Neural cell (in vitro differentiated cells): ENCODE measurements at regions not wholly inside any gene's neighbourhood (a gene's known extent, or its start where the extent isn't known, plus 50 kb on each side); places are given as distances from the start of the nearest gene placed in this dataset.

Experiments used
- H2AFZ ChIP-seq: fragments of 200-600, 300-800 bp; sonication (generic), shearing (Covaris generic); 2 replicates; pipeline ENCODE4 v1.6.0; 2014; ENCODE audit warnings: low read depth, mild to moderate bottlenecking, antibody characterized with exemption, low read length, moderate library complexity
- H3F3A ChIP-seq: fragments of 200-600 bp; shearing (Covaris generic); 2 replicates; pipeline ENCODE4 v1.6.1; 2016; ENCODE audit warnings: mild to moderate bottlenecking, moderate library complexity, mixed read lengths, antibody characterized with exemption, low read length; ENCODE audit not compliant: insufficient read depth, poor library complexity, severe bottlenecking
- H3K27ac ChIP-seq: fragments of 200-600, 300-800 bp; sonication (generic), shearing (Covaris generic); 2 replicates; pipeline ENCODE4 v1.5.1; 2014; ENCODE audit warnings: mild to moderate bottlenecking, low read length, moderate library complexity
- H3K27me3 ChIP-seq: fragments of 300-800, 200-600 bp; sonication (generic), shearing (Covaris generic); 2 replicates; pipeline ENCODE4 v1.6.0; 2014; ENCODE audit warnings: mild to moderate bottlenecking, low read depth, low read length, moderate library complexity; ENCODE audit not compliant: insufficient read depth
- H3K36me3 ChIP-seq: fragments of 300-800, 200-600 bp; sonication (generic), shearing (Covaris generic); 2 replicates; pipeline ENCODE4 v1.5.1; 2014; ENCODE audit warnings: mild to moderate bottlenecking, antibody characterized with exemption, low read length, moderate library complexity; ENCODE audit not compliant: insufficient read depth
- H3K4me2 ChIP-seq: fragments of 300-800, 200-600 bp; sonication (generic), shearing (Covaris generic); 2 replicates; pipeline ENCODE4 v1.6.0; 2014; ENCODE audit warnings: mild to moderate bottlenecking, low read length
- H3K4me3 ChIP-seq: fragments of 300-800, 200-600 bp; sonication (generic), shearing (Covaris generic); 2 replicates; pipeline ENCODE4 v1.5.1; 2014; ENCODE audit warnings: mild to moderate bottlenecking, low read length, moderate library complexity
- H3K79me2 ChIP-seq: fragments of 200-600 bp; shearing (Covaris generic); replicated peaks from 2 replicates; pipeline ENCODE4 v1.6.0; 2014; ENCODE audit warnings: mild to moderate bottlenecking, low read length, moderate library complexity; ENCODE audit not compliant: insufficient read depth
- H3K9ac ChIP-seq: fragments of 300-800, 200-600 bp; sonication (generic), shearing (Covaris generic); 2 replicates; pipeline ENCODE4 v1.6.1; 2016; ENCODE audit warnings: mild to moderate bottlenecking, low read length, mixed read lengths
- H3K9me2 ChIP-seq: fragments of 200-600 bp; shearing (Covaris generic); 2 replicates; pipeline ENCODE4 v1.6.1; 2016; ENCODE audit warnings: mild to moderate bottlenecking, low read length, mixed read lengths; ENCODE audit not compliant: insufficient read depth
- H3K9me3 ChIP-seq: fragments of 200-600, 300-800 bp; sonication (generic), shearing (Covaris generic); 2 replicates; pipeline ENCODE4 v1.6.1; 2016; ENCODE audit warnings: mild to moderate bottlenecking, mixed run types, low read length, moderate library complexity, mixed read lengths
- H4K20me1 ChIP-seq: fragments of 200-600 bp; shearing (Covaris generic); 2 replicates; pipeline ENCODE4 v1.6.1; 2016; ENCODE audit warnings: mild to moderate bottlenecking, mixed run types; ENCODE audit not compliant: insufficient read depth
- CTCF ChIP-seq: fragments of 450-650 bp; IDR thresholded peaks from 2 replicates; pipeline ENCODE4 v1.5.1; 2014; ENCODE audit warnings: antibody characterized with exemption, mild to moderate bottlenecking, moderate library complexity; ENCODE audit not compliant: poor library complexity, severe bottlenecking
- EP300 ChIP-seq: fragments of 450-650 bp; conservative IDR thresholded peaks from 2 replicates; pipeline ENCODE4 v1.6.1; 2014; ENCODE audit warnings: antibody characterized with exemption, mild to moderate bottlenecking, moderate library complexity; ENCODE audit not compliant: poor library complexity, severe bottlenecking
- EZH2 ChIP-seq: fragments of 200-600, 300-800 bp; shearing (Covaris generic), sonication (generic); IDR thresholded peaks from 2 replicates; pipeline ENCODE4 v1.6.1; 2014; ENCODE audit warnings: antibody characterized with exemption, low read length, borderline replicate concordance, mild to moderate bottlenecking; ENCODE audit not compliant: insufficient read depth, poor library complexity, severe bottlenecking
- MXI1 ChIP-seq: fragments of 450-650 bp; conservative IDR thresholded peaks from 2 replicates; pipeline ENCODE4 v1.6.1; 2014; ENCODE audit warnings: antibody characterized with exemption, mild to moderate bottlenecking; ENCODE audit not compliant: poor library complexity, severe bottlenecking
- POLR2AphosphoS5 ChIP-seq: IDR thresholded peaks from 2 replicates; pipeline ENCODE4 v1.6.1; 2012
- RAD21 ChIP-seq: fragments of 450-650 bp; conservative IDR thresholded peaks from 2 replicates; pipeline ENCODE4 v1.6.1; 2014; ENCODE audit warnings: antibody characterized with exemption, mild to moderate bottlenecking, moderate library complexity
- REST ChIP-seq: IDR thresholded peaks from 2 replicates; pipeline ENCODE4 v1.6.1; 2012; ENCODE audit warnings: borderline replicate concordance
- SMC3 ChIP-seq: fragments of 450-650 bp; conservative IDR thresholded peaks from 2 replicates; pipeline ENCODE4 v1.6.1; 2014; ENCODE audit warnings: antibody characterized with exemption, mild to moderate bottlenecking, moderate library complexity; ENCODE audit not compliant: poor library complexity
- TAF1 ChIP-seq: IDR thresholded peaks from 2 replicates; pipeline ENCODE4 v1.6.1; 2012; ENCODE audit warnings: low read depth

GRCh38 chr22:47796128-47796908 lies 1033.9 kb downstream of the TBC1D22A start:
- no peak overlapping the region for H2AFZ ChIP-seq
- no peaks in the 10 kb centered on the region for H3K9me3 ChIP-seq
- H3K4me3 ChIP-seq = no peak overlapping the region
- no peak overlapping the region for H3K4me2 ChIP-seq
- H3K9ac ChIP-seq = no peak overlapping the region
- no peaks in the 10 kb centered on the region for H3F3A ChIP-seq
- no peaks in the 10 kb centered on the region for H3K79me2 ChIP-seq
- no peak for TF ChIP-seq CTCF
- TF ChIP-seq TAF1 = no peak
- TF ChIP-seq REST = no peak
- TF ChIP-seq MXI1 = no peak
- TF ChIP-seq EP300 = no peak
- TF ChIP-seq SMC3 = no peak
- TF ChIP-seq POLR2AphosphoS5 = no peak
- no peak for TF ChIP-seq RAD21
- no peak for TF ChIP-seq EZH2
- no peak overlapping the region for H3K27ac ChIP-seq
- no peaks in the 10 kb centered on the region for H3K27me3 ChIP-seq
- no peaks in the 10 kb centered on the region for H3K36me3 ChIP-seq
- H3K9me2 ChIP-seq = no peaks in the 10 kb centered on the region
- no peaks in the 10 kb centered on the region for H4K20me1 ChIP-seq

GRCh38 chr22:47795477-47796127 lies 1033.2 kb downstream of the TBC1D22A start:
- H3K9me2 ChIP-seq = no peaks in the 10 kb centered on the region
- no peaks in the 10 kb centered on the region for H3K36me3 ChIP-seq
- H3K4me2 ChIP-seq = no peak overlapping the region
- H3K27ac ChIP-seq = no peak overlapping the region
- no peak overlapping the region for H3K9ac ChIP-seq
- TF ChIP-seq TAF1 (no peak), EZH2 (no peak), SMC3 (no peak), EP300 (no peak), MXI1 (no peak), REST (no peak), POLR2AphosphoS5 (no peak), RAD21 (no peak), CTCF (no peak)
- H3K79me2 ChIP-seq = no peaks in the 10 kb centered on the region
- no peaks in the 10 kb centered on the region for H3F3A ChIP-seq
- no peak overlapping the region for H3K4me3 ChIP-seq
- no peak overlapping the region for H2AFZ ChIP-seq
- no peaks in the 10 kb centered on the region for H3K27me3 ChIP-seq
- no peaks in the 10 kb centered on the region for H3K9me3 ChIP-seq
- no peaks in the 10 kb centered on the region for H4K20me1 ChIP-seq
